HEK293 (cell line): ENCODE measurements at regions not wholly inside any gene's neighbourhood (a gene's known extent, or its start where the extent isn't known, plus 50 kb on each side); places are given as distances from the start of the nearest gene placed in this dataset.

Experiments
- BCL11A ChIP-seq: fragments of 450-650 bp; formaldehyde crosslinking; IDR thresholded peaks from 2 replicates; pipeline ENCODE4 v1.5.1; 2016; ENCODE audit warnings: low read depth, missing biosample characterization, missing genetic modification characterization
- ZBTB1 ChIP-seq: fragments of 450-650 bp; formaldehyde crosslinking; IDR thresholded peaks from 2 replicates; pipeline ENCODE4 v1.5.1; 2016; ENCODE audit warnings: missing biosample characterization, missing genetic modification characterization
- ZNF266 ChIP-seq: fragments of 450-650 bp; formaldehyde crosslinking; IDR thresholded peaks from 2 replicates; pipeline ENCODE4 v1.5.1; 2016; ENCODE audit warnings: missing biosample characterization, missing genetic modification characterization, low read depth
- ZNF394 ChIP-seq: fragments of 450-650 bp; formaldehyde crosslinking; IDR thresholded peaks from 2 replicates; pipeline ENCODE4 v1.5.1; 2016; ENCODE audit warnings: missing biosample characterization, missing genetic modification characterization, mild to moderate bottlenecking, moderate library complexity, borderline replicate concordance
- ZNF660 ChIP-seq: fragments of 450-650 bp; IDR thresholded peaks from 2 replicates; pipeline ENCODE4 v1.5.1; 2018; ENCODE audit warnings: missing biosample characterization, mild to moderate bottlenecking, missing genetic modification characterization
- TF ChIP-seq, protein P1 (sequence below): fragments of 450-650 bp; formaldehyde crosslinking; IDR thresholded peaks from 2 replicates; pipeline ENCODE4 v1.5.1; 2016; ENCODE audit warnings: missing biosample characterization, missing genetic modification characterization
- TF ChIP-seq, protein P2 (sequence below): fragments of 450-650 bp; formaldehyde crosslinking; IDR thresholded peaks from 2 replicates; pipeline ENCODE4 v1.5.1; 2016; ENCODE audit warnings: missing biosample characterization, missing genetic modification characterization, borderline replicate concordance
- TF ChIP-seq, protein P3 (sequence below): fragments of 450-650 bp; formaldehyde crosslinking; IDR thresholded peaks from 2 replicates; pipeline ENCODE4 v1.5.1; 2016; ENCODE audit warnings: missing biosample characterization, missing genetic modification characterization
- TF ChIP-seq, protein P4 (sequence below): fragments of 450-650 bp; IDR thresholded peaks from 2 replicates; pipeline ENCODE4 v1.5.1; 2018; ENCODE audit warnings: missing biosample characterization, missing genetic modification characterization

DNA sequence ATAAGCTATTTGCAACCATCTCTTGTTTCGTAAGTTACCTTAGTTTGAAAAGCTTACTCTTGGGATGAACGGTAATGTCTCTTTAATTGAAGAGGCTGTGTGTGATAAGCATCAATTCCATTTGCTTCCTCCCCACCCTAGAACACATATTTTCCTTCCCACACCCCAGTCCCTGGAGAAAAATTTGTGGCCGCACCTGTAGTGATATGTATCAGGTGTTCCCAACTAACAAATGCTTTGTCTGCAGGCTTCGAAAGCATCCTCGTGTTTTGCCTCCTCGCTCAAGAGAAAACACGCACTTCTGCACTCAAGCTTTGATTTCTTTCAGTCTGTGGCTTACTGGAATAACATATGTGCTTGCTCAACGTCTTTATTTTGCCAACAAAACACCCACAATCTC lies 143.8 kb upstream of the OTUD4 start:
- TF ChIP-seq ZNF266 (tag by site-specific recombination) (no peak), ZNF394 (no peak), ZBTB1 (tag by site-specific recombination) (no peak), ZNF660 (tag by site-specific recombination) (no peak), BCL11A (tag by site-specific recombination) (no peak)
- TF ChIP-seq, protein P1, sequence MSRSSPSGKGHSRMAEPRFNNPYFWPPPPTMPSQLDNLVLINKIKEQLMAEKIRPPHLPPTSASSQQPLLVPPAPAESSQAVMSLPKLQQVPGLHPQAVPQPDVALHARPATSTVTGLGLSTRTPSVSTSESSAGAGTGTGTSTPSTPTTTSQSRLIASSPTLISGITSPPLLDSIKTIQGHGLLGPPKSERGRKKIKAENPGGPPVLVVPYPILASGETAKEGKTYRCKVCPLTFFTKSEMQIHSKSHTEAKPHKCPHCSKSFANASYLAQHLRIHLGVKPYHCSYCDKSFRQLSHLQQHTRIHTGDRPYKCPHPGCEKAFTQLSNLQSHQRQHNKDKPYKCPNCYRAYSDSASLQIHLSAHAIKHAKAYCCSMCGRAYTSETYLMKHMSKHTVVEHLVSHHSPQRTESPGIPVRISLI (tag by site-specific recombination) = no peak
- TF ChIP-seq, protein P2, sequence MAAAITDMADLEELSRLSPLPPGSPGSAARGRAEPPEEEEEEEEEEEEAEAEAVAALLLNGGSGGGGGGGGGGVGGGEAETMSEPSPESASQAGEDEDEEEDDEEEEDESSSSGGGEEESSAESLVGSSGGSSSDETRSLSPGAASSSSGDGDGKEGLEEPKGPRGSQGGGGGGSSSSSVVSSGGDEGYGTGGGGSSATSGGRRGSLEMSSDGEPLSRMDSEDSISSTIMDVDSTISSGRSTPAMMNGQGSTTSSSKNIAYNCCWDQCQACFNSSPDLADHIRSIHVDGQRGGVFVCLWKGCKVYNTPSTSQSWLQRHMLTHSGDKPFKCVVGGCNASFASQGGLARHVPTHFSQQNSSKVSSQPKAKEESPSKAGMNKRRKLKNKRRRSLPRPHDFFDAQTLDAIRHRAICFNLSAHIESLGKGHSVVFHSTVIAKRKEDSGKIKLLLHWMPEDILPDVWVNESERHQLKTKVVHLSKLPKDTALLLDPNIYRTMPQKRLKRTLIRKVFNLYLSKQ = no peak
- TF ChIP-seq, protein P3, sequence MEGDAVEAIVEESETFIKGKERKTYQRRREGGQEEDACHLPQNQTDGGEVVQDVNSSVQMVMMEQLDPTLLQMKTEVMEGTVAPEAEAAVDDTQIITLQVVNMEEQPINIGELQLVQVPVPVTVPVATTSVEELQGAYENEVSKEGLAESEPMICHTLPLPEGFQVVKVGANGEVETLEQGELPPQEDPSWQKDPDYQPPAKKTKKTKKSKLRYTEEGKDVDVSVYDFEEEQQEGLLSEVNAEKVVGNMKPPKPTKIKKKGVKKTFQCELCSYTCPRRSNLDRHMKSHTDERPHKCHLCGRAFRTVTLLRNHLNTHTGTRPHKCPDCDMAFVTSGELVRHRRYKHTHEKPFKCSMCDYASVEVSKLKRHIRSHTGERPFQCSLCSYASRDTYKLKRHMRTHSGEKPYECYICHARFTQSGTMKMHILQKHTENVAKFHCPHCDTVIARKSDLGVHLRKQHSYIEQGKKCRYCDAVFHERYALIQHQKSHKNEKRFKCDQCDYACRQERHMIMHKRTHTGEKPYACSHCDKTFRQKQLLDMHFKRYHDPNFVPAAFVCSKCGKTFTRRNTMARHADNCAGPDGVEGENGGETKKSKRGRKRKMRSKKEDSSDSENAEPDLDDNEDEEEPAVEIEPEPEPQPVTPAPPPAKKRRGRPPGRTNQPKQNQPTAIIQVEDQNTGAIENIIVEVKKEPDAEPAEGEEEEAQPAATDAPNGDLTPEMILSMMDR = no peak
- TF ChIP-seq, protein P4, sequence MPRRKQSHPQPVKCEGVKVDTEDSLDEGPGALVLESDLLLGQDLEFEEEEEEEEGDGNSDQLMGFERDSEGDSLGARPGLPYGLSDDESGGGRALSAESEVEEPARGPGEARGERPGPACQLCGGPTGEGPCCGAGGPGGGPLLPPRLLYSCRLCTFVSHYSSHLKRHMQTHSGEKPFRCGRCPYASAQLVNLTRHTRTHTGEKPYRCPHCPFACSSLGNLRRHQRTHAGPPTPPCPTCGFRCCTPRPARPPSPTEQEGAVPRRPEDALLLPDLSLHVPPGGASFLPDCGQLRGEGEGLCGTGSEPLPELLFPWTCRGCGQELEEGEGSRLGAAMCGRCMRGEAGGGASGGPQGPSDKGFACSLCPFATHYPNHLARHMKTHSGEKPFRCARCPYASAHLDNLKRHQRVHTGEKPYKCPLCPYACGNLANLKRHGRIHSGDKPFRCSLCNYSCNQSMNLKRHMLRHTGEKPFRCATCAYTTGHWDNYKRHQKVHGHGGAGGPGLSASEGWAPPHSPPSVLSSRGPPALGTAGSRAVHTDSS (tag by site-specific recombination) = no peak
